KOPT-K1 (cell line): ENCODE measurements at regions not wholly inside any gene's neighbourhood (a gene's known extent, or its start where the extent isn't known, plus 50 kb on each side); places are given as distances from the start of the nearest gene placed in this dataset.
"Not testable (repeated sequence)": the region's sequence is repeated elsewhere in the genome, so short reads cannot be mapped to it uniquely, and the experiment has no call there.

Experiments
- H3K27ac ChIP-seq: fragments of 200-600 bp; sonication (generic); 2 replicates; pipeline ENCODE4 v1.5.1; 2016; ENCODE audit warnings: antibody characterized with exemption, mild to moderate bottlenecking, low read depth, low read length; ENCODE audit not compliant: poor library complexity, severe bottlenecking
- H3K36me3 ChIP-seq: fragments of 200-600 bp; sonication (generic); 2 replicates; pipeline ENCODE4 v1.5.1; 2017; ENCODE audit warnings: antibody characterized with exemption, mild to moderate bottlenecking, low read length, moderate library complexity; ENCODE audit not compliant: insufficient read depth
- H3K9me3 ChIP-seq: fragments of 200-600 bp; sonication (generic); 2 replicates; pipeline ENCODE4 v1.5.1; 2017; ENCODE audit warnings: antibody characterized with exemption, low read length, mild to moderate bottlenecking; ENCODE audit not compliant: insufficient read depth, poor library complexity, severe bottlenecking

- no peaks in the 10 kb centered on the region for H3K36me3 ChIP-seq
- peaks cover 25% of the 10 kb centered on the region for H3K9me3 ChIP-seq
- H3K27ac ChIP-seq = no peak overlapping the region
Measured at GRCh38 chr18:8882632-8883408, 177.5 kb downstream of the MTCL1 start.

- Histone ChIP-seq H3K36me3 (no peaks in the 10 kb centered on the region), H3K9me3 (peaks cover 25% of the 10 kb centered on the region), H3K27ac (no peak overlapping the region)
Measured at GRCh38 chr18:8883409-8883668, 178.0 kb downstream of the MTCL1 start.

DNA sequence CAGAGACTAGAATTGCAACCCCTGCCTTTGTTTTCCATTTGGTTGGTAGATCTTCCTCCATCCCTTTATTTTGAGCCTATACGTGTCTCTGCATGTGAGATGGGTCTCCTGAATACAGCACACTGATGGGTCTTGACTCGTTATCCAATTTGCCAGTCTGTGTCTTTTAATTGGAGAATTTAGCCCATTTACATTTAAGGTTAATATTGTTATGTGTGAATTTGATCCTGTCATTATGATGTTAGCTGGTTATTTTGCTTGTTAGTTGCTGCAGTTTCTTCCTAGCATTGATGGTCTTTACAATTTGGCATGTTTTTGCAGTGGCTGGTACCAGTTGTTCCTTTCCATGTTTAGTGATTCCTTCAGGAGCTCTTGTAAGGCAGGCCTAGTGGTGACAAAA, 182.5 kb downstream of the MTCL1 start:
- H3K27ac ChIP-seq, H3K36me3 ChIP-seq, H3K9me3 ChIP-seq: not testable (repeated sequence)

GRCh38 chr18:8889489-8889888, 184.1 kb downstream of the MTCL1 start:
- no peaks in the 10 kb centered on the region for H3K36me3 ChIP-seq
- H3K9me3 ChIP-seq = peaks cover 6% of the 10 kb centered on the region
- H3K27ac ChIP-seq = no peak overlapping the region

DNA sequence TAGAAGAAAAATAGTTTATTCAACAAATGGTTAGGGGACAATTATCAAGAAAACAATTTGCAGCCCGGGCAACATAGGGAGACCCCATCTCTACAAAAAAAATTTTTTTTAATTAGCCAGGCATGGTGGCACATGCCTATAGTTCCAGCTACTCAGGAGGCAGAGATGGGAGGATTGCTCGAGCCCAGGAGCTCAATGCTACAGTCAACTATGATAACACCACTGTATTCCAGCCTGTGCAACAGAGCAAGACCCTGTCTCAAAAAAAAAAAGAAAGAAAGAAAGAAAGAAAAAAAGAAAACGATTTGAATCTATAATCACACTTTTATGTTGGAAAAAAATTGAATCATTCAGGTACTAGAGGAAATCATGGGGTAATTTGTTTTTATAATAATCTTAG, 185.1 kb downstream of the MTCL1 start:
- H3K27ac ChIP-seq, H3K9me3 ChIP-seq, H3K36me3 ChIP-seq: not testable (repeated sequence)

- no peak overlapping the region for H3K27ac ChIP-seq
- H3K36me3 ChIP-seq = no peaks in the 10 kb centered on the region
- peaks cover 6% of the 10 kb centered on the region for H3K9me3 ChIP-seq
Measured at GRCh38 chr18:8890957-8891464, 185.7 kb downstream of the MTCL1 start.

- peaks cover 6% of the 10 kb centered on the region for H3K9me3 ChIP-seq
- H3K27ac ChIP-seq = no peak overlapping the region
- H3K36me3 ChIP-seq = no peaks in the 10 kb centered on the region
Measured at GRCh38 chr18:8893221-8893620, 187.9 kb downstream of the MTCL1 start.

GRCh38 chr18:8893628-8894231, 188.4 kb downstream of the MTCL1 start:
- Histone ChIP-seq H3K36me3 (no peaks in the 10 kb centered on the region), H3K9me3 (peaks cover 6% of the 10 kb centered on the region), H3K27ac (no peak overlapping the region)

GRCh38 chr18:8894823-8895222, 189.5 kb downstream of the MTCL1 start:
- Histone ChIP-seq H3K36me3 (no peaks in the 10 kb centered on the region), H3K9me3 (no peaks in the 10 kb centered on the region), H3K27ac (no peak overlapping the region)

- no peaks in the 10 kb centered on the region for H3K9me3 ChIP-seq
- no peaks in the 10 kb centered on the region for H3K36me3 ChIP-seq
- H3K27ac ChIP-seq = no peak overlapping the region
Measured at GRCh38 chr18:8895341-8895740, 190.0 kb downstream of the MTCL1 start.

GRCh38 chr18:8895987-8896619, 190.7 kb downstream of the MTCL1 start:
- Histone ChIP-seq H3K27ac (no peak overlapping the region), H3K9me3 (no peaks in the 10 kb centered on the region), H3K36me3 (no peaks in the 10 kb centered on the region)

DNA sequence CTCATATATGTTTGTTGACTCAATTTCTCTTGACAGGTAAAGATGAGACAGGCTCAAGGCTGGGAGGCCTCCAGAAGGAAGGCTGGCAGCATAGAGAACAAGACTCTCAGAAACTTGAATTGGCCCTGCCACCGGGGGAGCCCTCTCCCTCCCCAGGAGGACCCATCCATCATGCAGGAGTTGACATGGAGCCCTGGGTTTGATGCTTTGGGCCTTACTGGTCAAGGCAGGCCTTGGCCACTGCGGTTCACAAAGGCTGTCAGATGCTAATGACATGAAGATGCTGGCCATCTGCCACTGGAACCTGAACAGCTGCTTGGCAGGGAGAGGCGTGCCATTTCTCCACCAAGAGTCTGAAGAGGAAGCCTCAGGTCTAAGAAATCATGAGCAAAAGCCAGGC, 193.6 kb downstream of the MTCL1 start:
- H3K36me3 ChIP-seq = no peaks in the 10 kb centered on the region
- H3K27ac ChIP-seq = no peak overlapping the region
- no peaks in the 10 kb centered on the region for H3K9me3 ChIP-seq

DNA sequence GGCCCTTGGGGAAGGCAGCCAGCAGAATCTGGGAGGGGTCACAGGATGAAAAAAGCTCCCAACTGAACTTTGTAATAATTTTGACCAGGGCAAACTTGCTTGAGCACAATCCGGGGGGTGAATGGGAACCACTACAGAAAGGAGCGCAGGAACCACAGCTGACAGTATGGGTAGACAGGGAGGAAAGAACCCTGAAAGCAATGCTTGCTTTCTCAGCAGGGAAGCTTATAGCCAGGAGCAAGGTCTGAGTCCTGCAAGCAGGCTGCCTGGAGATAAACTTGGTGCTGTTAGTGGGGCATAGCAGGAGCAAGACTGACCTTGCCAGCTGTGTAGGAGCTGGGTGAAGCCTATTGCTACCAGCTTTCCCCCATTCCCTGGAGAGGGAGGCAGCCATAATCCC, 195.2 kb downstream of the MTCL1 start:
- H3K9me3 ChIP-seq = no peaks in the 10 kb centered on the region
- H3K36me3 ChIP-seq = no peaks in the 10 kb centered on the region
- no peak overlapping the region for H3K27ac ChIP-seq

GRCh38 chr18:8901019-8901418, 195.7 kb downstream of the MTCL1 start:
- H3K36me3 ChIP-seq = no peaks in the 10 kb centered on the region
- no peaks in the 10 kb centered on the region for H3K9me3 ChIP-seq
- no peak overlapping the region for H3K27ac ChIP-seq

DNA sequence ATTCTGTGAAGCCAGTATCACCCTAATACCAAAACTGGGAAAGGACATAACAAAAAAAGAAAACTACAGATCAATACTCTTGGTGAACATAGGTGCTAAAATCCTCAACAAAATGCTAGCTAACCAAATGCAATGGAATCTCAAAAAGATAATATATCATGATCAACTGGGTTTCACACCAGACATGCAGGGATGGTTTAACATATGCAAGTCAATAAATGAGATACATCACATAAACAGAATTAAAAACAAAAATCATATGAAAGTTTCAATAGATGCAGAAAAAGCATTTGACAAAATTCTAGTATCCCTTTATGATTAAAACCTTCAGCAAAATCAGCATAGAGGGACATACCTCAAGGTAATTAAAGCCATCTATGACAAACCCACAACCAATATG, 198.2 kb upstream of the NDUFV2 start:
- Histone ChIP-seq H3K36me3 (no peaks in the 10 kb centered on the region), H3K9me3 (peaks cover 18% of the 10 kb centered on the region), H3K27ac (no peak overlapping the region)
